Keratinocyte (primary cell): ENCODE measurements at regions not wholly inside any gene's neighbourhood (a gene's known extent, or its start where the extent isn't known, plus 50 kb on each side); places are given as distances from the start of the nearest gene placed in this dataset.
"Not testable (repeated sequence)": the region's sequence is repeated elsewhere in the genome, so short reads cannot be mapped to it uniquely, and the experiment has no call there.

Source experiments
- DNase-seq: peaks from one replicate; pipeline ENCODE4 v3.0.0-alpha.2; 2011; ENCODE audit warnings: low read depth, missing footprints, low spot score
- FAIRE-seq: peaks from 2 replicates; lab custom pipeline; 2011; peaks lifted over from hg19 to GRCh38; lab: Jason Lieb, UNC
- H2AFZ ChIP-seq: 2 replicates; pipeline ENCODE4 v1.6.0; 2012; ENCODE audit warnings: low read length, control low read depth, inconsistent platforms; ENCODE audit not compliant: control insufficient read depth
- H3K27ac ChIP-seq: 2 replicates; pipeline ENCODE4 v1.5.1; 2011; ENCODE audit warnings: low read length; ENCODE audit not compliant: control insufficient read depth, insufficient read depth
- H3K27me3 ChIP-seq: 3 replicates; pipeline ENCODE4 v1.6.0; 2011; ENCODE audit warnings: low read length; ENCODE audit not compliant: control insufficient read depth, insufficient read depth; ENCODE audit errors: extremely low read depth
- H3K36me3 ChIP-seq, 2 experiments: 2 replicates in 1 of 2; 3 replicates in 1 of 2; pipeline ENCODE4 v1.5.1; 2011; ENCODE audit warnings: low read length in 2 of 2, mild to moderate bottlenecking in 1 of 2; ENCODE audit not compliant: control insufficient read depth in 2 of 2, insufficient read depth in 2 of 2; ENCODE audit errors: extremely low read depth in 1 of 2
- H3K4me1 ChIP-seq: 3 replicates; pipeline ENCODE4 v1.5.1; 2011; ENCODE audit warnings: low read length; ENCODE audit not compliant: control insufficient read depth, insufficient read depth; ENCODE audit errors: extremely low read depth
- H3K4me2 ChIP-seq: 3 replicates; pipeline ENCODE4 v1.6.0; 2011; ENCODE audit warnings: low read depth, low read length; ENCODE audit not compliant: control insufficient read depth, insufficient read depth; ENCODE audit errors: extremely low read depth
- H3K4me3 ChIP-seq, 3 experiments: fragments of 200-600 bp in 1 of 3; sonication (generic) in 1 of 3; 2 replicates in 2 of 3; 3 replicates in 1 of 3; pipeline ENCODE4 v1.5.1; 2011 to 2016; ENCODE audit warnings: low read length in 3 of 3, mild to moderate bottlenecking in 3 of 3, control low read depth in 2 of 3, inconsistent platforms in 1 of 3, low read depth in 1 of 3, mixed read lengths in 1 of 3, mixed run types in 1 of 3, moderate library complexity in 1 of 3; ENCODE audit not compliant: control insufficient read depth in 2 of 3, insufficient read depth in 2 of 3; ENCODE audit errors: extremely low read depth in 1 of 3
- H3K79me2 ChIP-seq: 2 replicates; pipeline ENCODE4 v1.6.0; 2012; ENCODE audit warnings: low read length; ENCODE audit not compliant: control insufficient read depth, insufficient read depth
- H3K9ac ChIP-seq: 3 replicates; pipeline ENCODE4 v1.6.0; 2011; ENCODE audit warnings: low read length; ENCODE audit not compliant: control insufficient read depth, insufficient read depth; ENCODE audit errors: extremely low read depth
- H3K9me1 ChIP-seq: 3 replicates; pipeline ENCODE4 v1.6.0; 2011; ENCODE audit warnings: low read length; ENCODE audit not compliant: control insufficient read depth, insufficient read depth; ENCODE audit errors: extremely low read depth
- H3K9me3 ChIP-seq: 2 replicates; pipeline ENCODE4 v1.5.1; 2012; ENCODE audit warnings: low read depth, low read length; ENCODE audit not compliant: control insufficient read depth
- H4K20me1 ChIP-seq: 3 replicates; pipeline ENCODE4 v1.6.0; 2011; ENCODE audit warnings: low read length; ENCODE audit not compliant: control insufficient read depth, insufficient read depth; ENCODE audit errors: extremely low read depth
- EZH2 ChIP-seq: IDR thresholded peaks from one replicate; pipeline ENCODE4 v1.6.1; 2012; ENCODE audit warnings: inconsistent platforms, mild to moderate bottlenecking, low read length, moderate library complexity
- dilution Hi-C: fragments of 300-500 bp; cut with MboI; formaldehyde crosslinking; loops from one replicate; pipeline ENCODE4 v1.7.0; 2020; ENCODE audit warnings: low sequenced_read_pairs; ENCODE audit not compliant: extremely low pct_ligation_motif_present
- TF ChIP-seq, protein P1 (sequence below), 3 experiments: IDR thresholded peaks in 1 of 3; conservative IDR thresholded peaks in 1 of 3; optimal IDR thresholded peaks in 1 of 3; 2 replicates in 2 of 3; 3 replicates in 1 of 3; pipeline versions ENCODE3 to v1.5.1; 2011; ENCODE audit warnings: low read length in 3 of 3, mild to moderate bottlenecking in 3 of 3, moderate library complexity in 2 of 3, control low read depth in 1 of 3, inconsistent platforms in 1 of 3; ENCODE audit not compliant: insufficient read depth in 2 of 3; ENCODE audit errors: extremely low read depth in 1 of 3

DNA sequence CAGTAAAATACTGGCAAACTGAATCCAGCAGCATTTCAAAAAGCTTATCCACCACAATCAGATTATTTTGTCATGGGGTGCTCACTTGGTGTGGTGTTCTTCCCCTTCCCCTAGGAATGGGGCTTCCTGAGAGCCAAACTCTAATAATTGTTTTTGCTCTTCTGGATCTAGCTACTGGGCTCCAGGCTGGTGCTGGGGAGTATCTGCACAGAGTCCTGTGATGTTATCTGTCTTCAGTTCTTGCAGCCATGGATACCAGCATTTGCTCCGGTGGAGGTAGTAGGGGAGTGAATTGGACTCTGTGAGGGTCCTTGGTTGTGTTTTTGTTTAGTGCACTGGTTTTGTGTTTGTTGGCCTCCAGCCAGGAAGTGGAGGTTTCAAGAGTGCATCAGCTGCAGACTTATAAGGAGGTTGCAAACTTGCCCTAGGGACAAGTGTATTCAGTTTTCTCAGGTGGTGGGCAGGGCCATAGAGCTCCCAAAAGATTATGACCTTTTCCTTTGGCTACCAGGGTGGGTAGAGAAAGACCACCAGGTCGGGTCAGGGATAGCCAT, 308.5 kb upstream of the MAGI2 start:
- Histone ChIP-seq H3K9me1 (no peaks in the 10 kb centered on the region), H3K4me1 (no peaks in the 10 kb centered on the region), H3K79me2 (no peaks in the 10 kb centered on the region), H3K4me3 (no peak overlapping the region), H3K4me2 (no peak overlapping the region), H3K27ac (no peak overlapping the region), H3K27me3 (no peaks in the 10 kb centered on the region), H3K9ac (no peak overlapping the region), H4K20me1 (no peaks in the 10 kb centered on the region), H2AFZ (no peak overlapping the region), H3K36me3 (no peaks in the 10 kb centered on the region), H3K9me3 (no peaks in the 10 kb centered on the region)
- dilution Hi-C loops, result no loop called here
- FAIRE-seq, result no peak
- TF ChIP-seq, protein P1, sequence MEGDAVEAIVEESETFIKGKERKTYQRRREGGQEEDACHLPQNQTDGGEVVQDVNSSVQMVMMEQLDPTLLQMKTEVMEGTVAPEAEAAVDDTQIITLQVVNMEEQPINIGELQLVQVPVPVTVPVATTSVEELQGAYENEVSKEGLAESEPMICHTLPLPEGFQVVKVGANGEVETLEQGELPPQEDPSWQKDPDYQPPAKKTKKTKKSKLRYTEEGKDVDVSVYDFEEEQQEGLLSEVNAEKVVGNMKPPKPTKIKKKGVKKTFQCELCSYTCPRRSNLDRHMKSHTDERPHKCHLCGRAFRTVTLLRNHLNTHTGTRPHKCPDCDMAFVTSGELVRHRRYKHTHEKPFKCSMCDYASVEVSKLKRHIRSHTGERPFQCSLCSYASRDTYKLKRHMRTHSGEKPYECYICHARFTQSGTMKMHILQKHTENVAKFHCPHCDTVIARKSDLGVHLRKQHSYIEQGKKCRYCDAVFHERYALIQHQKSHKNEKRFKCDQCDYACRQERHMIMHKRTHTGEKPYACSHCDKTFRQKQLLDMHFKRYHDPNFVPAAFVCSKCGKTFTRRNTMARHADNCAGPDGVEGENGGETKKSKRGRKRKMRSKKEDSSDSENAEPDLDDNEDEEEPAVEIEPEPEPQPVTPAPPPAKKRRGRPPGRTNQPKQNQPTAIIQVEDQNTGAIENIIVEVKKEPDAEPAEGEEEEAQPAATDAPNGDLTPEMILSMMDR (optimal IDR thresholded peaks at IDR 0.05 in 1 of 3, IDR thresholded peaks at IDR 0.05 in 1 of 3, conservative IDR thresholded peaks at IDR 0.05 in 1 of 3; ENCODE audit: extremely low read depth in 1 of 3, insufficient read depth in 2 of 3, low read length in 3 of 3), result no peak
- no peak for TF ChIP-seq EZH2
- DNase-seq, result no peak

DNA sequence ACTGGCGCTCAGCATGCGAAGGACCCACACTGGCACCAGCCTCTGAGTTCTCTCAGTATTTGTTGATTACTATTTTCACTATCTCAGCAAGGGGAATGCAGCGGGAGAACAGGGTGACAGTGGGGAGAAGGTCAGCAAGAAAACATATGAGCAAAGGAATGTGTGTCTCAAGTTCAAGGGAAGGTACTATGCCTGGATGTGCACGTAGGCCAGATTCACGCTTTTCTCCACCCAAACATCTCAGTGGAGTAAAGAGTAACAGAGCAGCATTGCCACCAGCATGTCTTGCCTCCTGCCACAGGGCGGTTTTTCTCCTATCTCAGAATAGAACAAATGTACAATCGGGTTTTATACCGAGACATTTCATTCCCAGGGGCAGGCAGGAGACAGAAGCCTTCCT, 297.5 kb upstream of the MAGI2 start:
- H3K79me2 ChIP-seq, H4K20me1 ChIP-seq, H3K4me2 ChIP-seq, H3K4me3 ChIP-seq, H2AFZ ChIP-seq, dilution Hi-C loops, H3K9me1 ChIP-seq, H3K36me3 ChIP-seq, H3K9ac ChIP-seq, H3K9me3 ChIP-seq, DNase-seq, H3K27ac ChIP-seq, H3K4me1 ChIP-seq, H3K27me3 ChIP-seq, FAIRE-seq: not testable (repeated sequence)

DNA sequence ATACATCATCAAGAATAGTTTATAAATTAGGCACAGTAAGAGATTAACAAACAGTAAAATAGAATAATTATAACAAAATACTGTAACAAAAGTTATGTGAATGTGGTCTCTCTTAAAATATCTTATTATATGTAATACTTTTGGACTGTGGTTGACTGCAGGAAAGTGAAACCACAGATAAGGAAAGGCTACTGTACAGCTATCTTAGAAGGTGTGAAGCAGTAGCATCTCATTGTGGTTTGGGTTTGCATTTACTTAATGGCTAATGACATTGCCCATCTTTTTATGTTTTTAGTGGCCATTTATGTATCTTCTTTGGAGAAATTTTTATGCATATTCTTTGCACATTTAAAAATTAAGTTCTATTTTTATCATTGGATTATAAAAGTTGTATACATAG, 296.4 kb upstream of the MAGI2 start:
- Histone ChIP-seq H4K20me1 (no peaks in the 10 kb centered on the region), H3K4me2 (no peak overlapping the region), H3K79me2 (no peaks in the 10 kb centered on the region), H3K4me3 (no peak overlapping the region), H3K4me1 (no peaks in the 10 kb centered on the region), H3K9me3 (no peaks in the 10 kb centered on the region), H3K36me3 (no peaks in the 10 kb centered on the region), H3K27ac (no peak overlapping the region), H2AFZ (no peak overlapping the region), H3K27me3 (no peaks in the 10 kb centered on the region), H3K9me1 (no peaks in the 10 kb centered on the region), H3K9ac (no peak overlapping the region)
- dilution Hi-C loops, result no loop called here
- DNase-seq (no peak), FAIRE-seq (no peak)
- TF ChIP-seq, protein P1 (optimal IDR thresholded peaks at IDR 0.05 in 1 of 3, IDR thresholded peaks at IDR 0.05 in 1 of 3, conservative IDR thresholded peaks at IDR 0.05 in 1 of 3; ENCODE audit: extremely low read depth in 1 of 3, insufficient read depth in 2 of 3, low read length in 3 of 3), result no peak
- no peak for TF ChIP-seq EZH2
